ENCODE measurements at regions not wholly inside any gene's neighbourhood (a gene's known extent, or its start where the extent isn't known, plus 50 kb on each side); places are given as distances from the start of the nearest gene placed in this dataset.

GRCh38 chr1:198902655-198903054 lies 263.8 kb downstream of the PTPRC start:
- no peak for DNase-seq (ENCODE audit: low read depth in 4 of 4, low spot score in 2 of 4)

- no peak for DNase-seq (ENCODE audit: low read depth in 4 of 4, low spot score in 2 of 4)
Measured at GRCh38 chr1:198903203-198903602, 264.4 kb downstream of the PTPRC start.

- no peak for DNase-seq (ENCODE audit: low read depth in 4 of 4, low spot score in 2 of 4)
Measured at GRCh38 chr1:198903621-198904020, 264.8 kb downstream of the PTPRC start.

- DNase-seq (ENCODE audit: low read depth in 4 of 4, low spot score in 2 of 4) = no peak
Measured at GRCh38 chr1:198904321-198904720, 265.5 kb downstream of the PTPRC start.

GRCh38 chr1:198906739-198907422 lies 268.0 kb downstream of the PTPRC start:
- no peak for DNase-seq (ENCODE audit: low read depth in 4 of 4, low spot score in 2 of 4)

GRCh38 chr1:198907423-198907746 lies 268.5 kb downstream of the PTPRC start:
- no peak for DNase-seq (ENCODE audit: low read depth in 4 of 4, low spot score in 2 of 4)

- DNase-seq (ENCODE audit: low read depth in 4 of 4, low spot score in 2 of 4) = no peak
Measured at GRCh38 chr1:198908995-198909394, 270.2 kb downstream of the PTPRC start.

GRCh38 chr1:198909973-198910372 lies 271.1 kb downstream of the PTPRC start:
- no peak for DNase-seq (ENCODE audit: low read depth in 4 of 4, low spot score in 2 of 4)

GRCh38 chr1:198910816-198911215 lies 272.0 kb downstream of the PTPRC start:
- DNase-seq (ENCODE audit: low read depth in 4 of 4, low spot score in 2 of 4) = no peak

- DNase-seq (ENCODE audit: low read depth in 4 of 4, low spot score in 2 of 4) = no peak
Measured at GRCh38 chr1:198912046-198912445, 273.2 kb downstream of the PTPRC start.

- DNase-seq (ENCODE audit: low read depth in 4 of 4, low spot score in 2 of 4) = no peak
Measured at GRCh38 chr1:198913667-198914066, 274.8 kb downstream of the PTPRC start.

GRCh38 chr1:198915327-198916231 lies 276.7 kb downstream of the PTPRC start:
- no peak for DNase-seq (ENCODE audit: low read depth in 4 of 4, low spot score in 2 of 4)

- no peak for DNase-seq (ENCODE audit: low read depth in 4 of 4, low spot score in 2 of 4)
Measured at GRCh38 chr1:198917226-198917625, 278.4 kb downstream of the PTPRC start.

- DNase-seq (ENCODE audit: low read depth in 4 of 4, low spot score in 2 of 4) = no peak
Measured at GRCh38 chr1:198918920-198919319, 280.1 kb downstream of the PTPRC start.

GRCh38 chr1:198919667-198920398 lies 281.0 kb downstream of the PTPRC start:
- no peak for DNase-seq (ENCODE audit: low read depth in 4 of 4, low spot score in 2 of 4)

- DNase-seq (ENCODE audit: low read depth in 4 of 4, low spot score in 2 of 4) = no peak
Measured at GRCh38 chr1:198922638-198923430, 284.0 kb downstream of the PTPRC start.

GRCh38 chr1:198923993-198924392 lies 285.2 kb downstream of the PTPRC start:
- DNase-seq (ENCODE audit: low read depth in 4 of 4, low spot score in 2 of 4) = no peak

GRCh38 chr1:198925567-198925966 lies 286.7 kb downstream of the PTPRC start:
- no peak for DNase-seq (ENCODE audit: low read depth in 4 of 4, low spot score in 2 of 4)

GRCh38 chr1:198927129-198927528 lies 288.3 kb downstream of the PTPRC start:
- no peak for DNase-seq (ENCODE audit: low read depth in 4 of 4, low spot score in 2 of 4)

- no peak for DNase-seq (ENCODE audit: low read depth in 4 of 4, low spot score in 2 of 4)
Measured at GRCh38 chr1:198929111-198929604, 290.3 kb downstream of the PTPRC start.
